ENCODE measurements at regions not wholly inside any gene's neighbourhood (a gene's known extent, or its start where the extent isn't known, plus 50 kb on each side); places are given as distances from the start of the nearest gene placed in this dataset.

DNA sequence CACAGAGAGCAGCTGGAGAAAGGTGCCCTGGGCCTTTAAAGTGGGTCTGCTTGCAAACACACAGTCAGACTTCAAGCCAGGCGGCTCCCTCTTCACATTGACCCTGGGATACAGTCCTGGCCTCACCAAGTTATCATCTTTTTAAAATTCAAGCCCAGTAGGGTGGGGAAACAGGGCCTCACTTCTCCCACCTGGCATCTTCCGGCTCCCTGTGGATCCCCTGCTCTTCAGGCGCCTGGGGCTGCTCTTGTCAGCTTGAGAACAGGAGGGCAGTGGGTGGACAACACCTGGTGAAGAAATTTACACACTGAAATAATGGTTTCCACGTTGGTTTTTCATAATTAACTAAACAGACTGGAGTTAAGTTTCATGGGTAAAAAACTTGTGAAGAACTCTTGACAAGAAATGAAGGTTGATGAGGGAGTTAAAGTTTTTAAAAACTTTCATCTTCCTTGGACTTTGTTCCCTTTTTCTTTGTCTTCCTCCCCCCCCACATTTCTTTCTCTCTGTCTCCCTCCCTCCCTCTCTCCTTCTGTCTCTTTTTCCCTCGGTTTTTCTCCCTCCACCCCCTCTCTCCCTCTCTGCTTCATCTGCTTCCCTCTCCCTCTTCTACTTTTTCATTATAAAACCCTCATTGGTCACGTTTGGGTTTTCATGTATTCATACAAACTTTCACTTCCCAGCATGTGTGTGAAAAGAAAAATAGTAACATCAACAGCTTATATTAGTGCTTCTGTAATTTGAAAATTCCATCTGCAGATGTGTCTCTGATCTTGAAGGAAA is 219.6 kb downstream of the DMRT2 start:
- TF ChIP-seq, protein P1, sequence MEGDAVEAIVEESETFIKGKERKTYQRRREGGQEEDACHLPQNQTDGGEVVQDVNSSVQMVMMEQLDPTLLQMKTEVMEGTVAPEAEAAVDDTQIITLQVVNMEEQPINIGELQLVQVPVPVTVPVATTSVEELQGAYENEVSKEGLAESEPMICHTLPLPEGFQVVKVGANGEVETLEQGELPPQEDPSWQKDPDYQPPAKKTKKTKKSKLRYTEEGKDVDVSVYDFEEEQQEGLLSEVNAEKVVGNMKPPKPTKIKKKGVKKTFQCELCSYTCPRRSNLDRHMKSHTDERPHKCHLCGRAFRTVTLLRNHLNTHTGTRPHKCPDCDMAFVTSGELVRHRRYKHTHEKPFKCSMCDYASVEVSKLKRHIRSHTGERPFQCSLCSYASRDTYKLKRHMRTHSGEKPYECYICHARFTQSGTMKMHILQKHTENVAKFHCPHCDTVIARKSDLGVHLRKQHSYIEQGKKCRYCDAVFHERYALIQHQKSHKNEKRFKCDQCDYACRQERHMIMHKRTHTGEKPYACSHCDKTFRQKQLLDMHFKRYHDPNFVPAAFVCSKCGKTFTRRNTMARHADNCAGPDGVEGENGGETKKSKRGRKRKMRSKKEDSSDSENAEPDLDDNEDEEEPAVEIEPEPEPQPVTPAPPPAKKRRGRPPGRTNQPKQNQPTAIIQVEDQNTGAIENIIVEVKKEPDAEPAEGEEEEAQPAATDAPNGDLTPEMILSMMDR (IDR thresholded peaks at IDR 0.05), result no peak
- TF ChIP-seq POLR2AphosphoS5 (IDR thresholded peaks at IDR 0.05; ENCODE audit: low read depth, low read length) (no peak), YY1 (IDR thresholded peaks at IDR 0.05; ENCODE audit: low read depth) (no peak)
- TF ChIP-seq, protein P2, sequence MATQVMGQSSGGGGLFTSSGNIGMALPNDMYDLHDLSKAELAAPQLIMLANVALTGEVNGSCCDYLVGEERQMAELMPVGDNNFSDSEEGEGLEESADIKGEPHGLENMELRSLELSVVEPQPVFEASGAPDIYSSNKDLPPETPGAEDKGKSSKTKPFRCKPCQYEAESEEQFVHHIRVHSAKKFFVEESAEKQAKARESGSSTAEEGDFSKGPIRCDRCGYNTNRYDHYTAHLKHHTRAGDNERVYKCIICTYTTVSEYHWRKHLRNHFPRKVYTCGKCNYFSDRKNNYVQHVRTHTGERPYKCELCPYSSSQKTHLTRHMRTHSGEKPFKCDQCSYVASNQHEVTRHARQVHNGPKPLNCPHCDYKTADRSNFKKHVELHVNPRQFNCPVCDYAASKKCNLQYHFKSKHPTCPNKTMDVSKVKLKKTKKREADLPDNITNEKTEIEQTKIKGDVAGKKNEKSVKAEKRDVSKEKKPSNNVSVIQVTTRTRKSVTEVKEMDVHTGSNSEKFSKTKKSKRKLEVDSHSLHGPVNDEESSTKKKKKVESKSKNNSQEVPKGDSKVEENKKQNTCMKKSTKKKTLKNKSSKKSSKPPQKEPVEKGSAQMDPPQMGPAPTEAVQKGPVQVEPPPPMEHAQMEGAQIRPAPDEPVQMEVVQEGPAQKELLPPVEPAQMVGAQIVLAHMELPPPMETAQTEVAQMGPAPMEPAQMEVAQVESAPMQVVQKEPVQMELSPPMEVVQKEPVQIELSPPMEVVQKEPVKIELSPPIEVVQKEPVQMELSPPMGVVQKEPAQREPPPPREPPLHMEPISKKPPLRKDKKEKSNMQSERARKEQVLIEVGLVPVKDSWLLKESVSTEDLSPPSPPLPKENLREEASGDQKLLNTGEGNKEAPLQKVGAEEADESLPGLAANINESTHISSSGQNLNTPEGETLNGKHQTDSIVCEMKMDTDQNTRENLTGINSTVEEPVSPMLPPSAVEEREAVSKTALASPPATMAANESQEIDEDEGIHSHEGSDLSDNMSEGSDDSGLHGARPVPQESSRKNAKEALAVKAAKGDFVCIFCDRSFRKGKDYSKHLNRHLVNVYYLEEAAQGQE (IDR thresholded peaks at IDR 0.05; ENCODE audit: low read depth, low read length), result no peak
- TF ChIP-seq, protein P3, sequence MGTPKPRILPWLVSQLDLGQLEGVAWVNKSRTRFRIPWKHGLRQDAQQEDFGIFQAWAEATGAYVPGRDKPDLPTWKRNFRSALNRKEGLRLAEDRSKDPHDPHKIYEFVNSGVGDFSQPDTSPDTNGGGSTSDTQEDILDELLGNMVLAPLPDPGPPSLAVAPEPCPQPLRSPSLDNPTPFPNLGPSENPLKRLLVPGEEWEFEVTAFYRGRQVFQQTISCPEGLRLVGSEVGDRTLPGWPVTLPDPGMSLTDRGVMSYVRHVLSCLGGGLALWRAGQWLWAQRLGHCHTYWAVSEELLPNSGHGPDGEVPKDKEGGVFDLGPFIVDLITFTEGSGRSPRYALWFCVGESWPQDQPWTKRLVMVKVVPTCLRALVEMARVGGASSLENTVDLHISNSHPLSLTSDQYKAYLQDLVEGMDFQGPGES (IDR thresholded peaks at IDR 0.05; ENCODE audit: low read depth, low read length), result no peak
